ENCODE measurements at regions not wholly inside any gene's neighbourhood (a gene's known extent, or its start where the extent isn't known, plus 50 kb on each side); places are given as distances from the start of the nearest gene placed in this dataset.

- ATAC-seq (ENCODE audit: insufficient number of reproducible peaks, low FRiP score, low read depth) (no peak), DNase-seq (ENCODE audit: low spot score) (no peak)
- no peak for TF ChIP-seq CTCF (IDR thresholded peaks at IDR 0.05)
- Histone ChIP-seq H3K9me3 (no peaks in the 10 kb centered on the region), H3K4me1 (ENCODE audit: control insufficient read depth in 1 of 2, low read depth in 2 of 2) (peaks cover 0 to 30% of the 10 kb centered on the region in 2 donors), H3K27me3 (replicated peaks; ENCODE audit: insufficient read depth) (no peaks in the 10 kb centered on the region), H3K27ac (no peak overlapping the region), H3K4me3 (no peak overlapping the region), H3K36me3 (no peaks in the 10 kb centered on the region)
These were observed 584.1 kb downstream of the CCDC171 start for GRCh38 chr9:16136961-16137360.

GRCh38 chr9:16138561-16139491 lies 586.0 kb downstream of the CCDC171 start:
- Histone ChIP-seq H3K4me1 (ENCODE audit: control insufficient read depth in 1 of 2, low read depth in 2 of 2) (peaks cover 0 to 30% of the 10 kb centered on the region in 2 donors), H3K36me3 (no peaks in the 10 kb centered on the region), H3K9me3 (no peaks in the 10 kb centered on the region), H3K27me3 (replicated peaks; ENCODE audit: insufficient read depth) (no peaks in the 10 kb centered on the region), H3K4me3 (no peak overlapping the region), H3K27ac (no peak overlapping the region)
- no peak for ATAC-seq (ENCODE audit: insufficient number of reproducible peaks, low FRiP score, low read depth)
- DNase-seq (ENCODE audit: low spot score), result peak; percentile 17
- TF ChIP-seq CTCF (IDR thresholded peaks at IDR 0.05), result no peak

- Histone ChIP-seq H3K27me3 (replicated peaks; ENCODE audit: insufficient read depth) (no peaks in the 10 kb centered on the region), H3K4me1 (ENCODE audit: control insufficient read depth in 1 of 2, low read depth in 2 of 2) (peaks cover 0 to 30% of the 10 kb centered on the region in 2 donors), H3K9me3 (no peaks in the 10 kb centered on the region), H3K4me3 (no peak overlapping the region), H3K27ac (no peak overlapping the region), H3K36me3 (no peaks in the 10 kb centered on the region)
- TF ChIP-seq CTCF (IDR thresholded peaks at IDR 0.05), result no peak
- DNase-seq (ENCODE audit: low spot score) (no peak), ATAC-seq (ENCODE audit: insufficient number of reproducible peaks, low FRiP score, low read depth) (no peak)
These were observed 586.9 kb downstream of the CCDC171 start for GRCh38 chr9:16139774-16140173.

GRCh38 chr9:16143310-16143709 lies 590.5 kb downstream of the CCDC171 start:
- Histone ChIP-seq H3K36me3 (no peaks in the 10 kb centered on the region), H3K4me1 (ENCODE audit: control insufficient read depth in 1 of 2, low read depth in 2 of 2) (peaks cover 0 to 16% of the 10 kb centered on the region in 2 donors), H3K9me3 (no peaks in the 10 kb centered on the region), H3K27me3 (replicated peaks; ENCODE audit: insufficient read depth) (no peaks in the 10 kb centered on the region), H3K4me3 (no peak overlapping the region), H3K27ac (no peak overlapping the region)
- ATAC-seq (ENCODE audit: insufficient number of reproducible peaks, low FRiP score, low read depth), result no peak
- no peak for TF ChIP-seq CTCF (IDR thresholded peaks at IDR 0.05)
- no peak for DNase-seq (ENCODE audit: low spot score)

GRCh38 chr9:16143947-16144890 lies 591.4 kb downstream of the CCDC171 start:
- ATAC-seq (ENCODE audit: insufficient number of reproducible peaks, low FRiP score, low read depth), result no peak
- Histone ChIP-seq H3K27me3 (replicated peaks; ENCODE audit: insufficient read depth) (no peaks in the 10 kb centered on the region), H3K9me3 (no peaks in the 10 kb centered on the region), H3K27ac (no peak overlapping the region), H3K4me1 (ENCODE audit: control insufficient read depth in 1 of 2, low read depth in 2 of 2) (peaks cover 0 to 7% of the 10 kb centered on the region in 2 donors), H3K4me3 (no peak overlapping the region), H3K36me3 (no peaks in the 10 kb centered on the region)
- no peak for TF ChIP-seq CTCF (IDR thresholded peaks at IDR 0.05)
- DNase-seq (ENCODE audit: low spot score), result no peak

All from thoracic aorta (tissue), 2 donors.